H1 (cell line): ENCODE measurements at regions not wholly inside any gene's neighbourhood (a gene's known extent, or its start where the extent isn't known, plus 50 kb on each side); places are given as distances from the start of the nearest gene placed in this dataset.

Experiments
- CTCF ChIA-PET: fragments of 300-600 bp; sonication (Branson Sonifier 250); formaldehyde crosslinking; loops from one replicate; lab custom pipeline; 2021; ENCODE audit not compliant: partially characterized antibody; lab: Charles Lee
- POLR2A ChIA-PET: fragments of 300-600 bp; sonication (Branson Sonifier 250); formaldehyde crosslinking; loops from one replicate; lab custom pipeline; 2021; ENCODE audit warnings: inconsistent platforms; ENCODE audit not compliant: partially characterized antibody; lab: Charles Lee
- DNase-seq, 2 experiments: peaks; one replicate each; pipeline versions ENCODE4 v3.0.0 to v3.0.0-alpha.2; 2010 to 2022; ENCODE audit warnings: low spot score in 2 of 2, low read depth in 1 of 2, mixed read lengths in 1 of 2
- FAIRE-seq: peaks from 2 replicates; lab custom pipeline; 2011; peaks lifted over from hg19 to GRCh38; lab: Jason Lieb, UNC
- H2AFZ ChIP-seq: 2 replicates; pipeline ENCODE4 v1.8.1; 2012; ENCODE audit warnings: low read length, inconsistent platforms
- H2AK5ac ChIP-seq: 2 replicates; pipeline ENCODE4 v1.6.1; 2013; ENCODE audit warnings: low read depth, low read length
- H2BK120ac ChIP-seq: replicated peaks from 2 replicates; pipeline ENCODE3; 2013; ENCODE audit warnings: low read depth, low read length, inconsistent platforms
- H2BK12ac ChIP-seq: 2 replicates; pipeline ENCODE4 v1.6.1; 2013; ENCODE audit warnings: low read depth, low read length
- H2BK15ac ChIP-seq: 2 replicates; pipeline ENCODE4 v1.6.1; 2013; ENCODE audit warnings: low read length
- H2BK20ac ChIP-seq: 2 replicates; pipeline ENCODE4 v1.6.1; 2013; ENCODE audit warnings: low read length
- H2BK5ac ChIP-seq: 2 replicates; pipeline ENCODE4 v1.6.1; 2013; ENCODE audit warnings: low read depth, low read length
- H3K14ac ChIP-seq: 2 replicates; pipeline ENCODE4 v1.6.1; 2013; ENCODE audit warnings: inconsistent platforms; ENCODE audit not compliant: insufficient read length
- H3K18ac ChIP-seq: 2 replicates; pipeline ENCODE4 v1.6.1; 2013; ENCODE audit warnings: low read length; ENCODE audit errors: extremely low read depth
- H3K23ac ChIP-seq: 2 replicates; pipeline ENCODE4 v1.6.1; 2013; ENCODE audit warnings: inconsistent platforms; ENCODE audit not compliant: insufficient read length
- H3K23me2 ChIP-seq: 2 replicates; pipeline ENCODE4 v1.6.1; 2013; ENCODE audit warnings: low read depth, low read length
- H3K27ac ChIP-seq: 2 replicates; pipeline ENCODE4 v1.6.1; 2011; ENCODE audit warnings: low read depth, low read length, inconsistent platforms
- H3K27me3 ChIP-seq, 4 experiments: replicated peaks in 1 of 4; 1 replicate in 1 of 4; 2 replicates in 3 of 4; pipeline versions ENCODE4 v1.6.1 to v1.8.1; 2011 to 2013; ENCODE audit warnings: low read length in 3 of 4, mild to moderate bottlenecking in 3 of 4, inconsistent platforms in 2 of 4, mixed read lengths in 2 of 4, moderate library complexity in 1 of 4; ENCODE audit not compliant: control insufficient read depth in 3 of 4, insufficient read depth in 3 of 4; ENCODE audit errors: extremely low read depth in 1 of 4
- H3K36me3 ChIP-seq, 4 experiments: 2 replicates each; pipeline versions ENCODE4 v1.6.1 to v1.8.1; 2011 to 2013; ENCODE audit warnings: mild to moderate bottlenecking in 4 of 4, low read length in 3 of 4, moderate library complexity in 2 of 4, control low read depth in 1 of 4, inconsistent platforms in 1 of 4; ENCODE audit not compliant: insufficient read depth in 4 of 4, control insufficient read depth in 2 of 4
- H3K4ac ChIP-seq: replicated peaks from 2 replicates; pipeline ENCODE3; 2013; ENCODE audit warnings: low read length, low read depth, mixed read lengths, inconsistent platforms; ENCODE audit not compliant: insufficient read length
- H3K4me1 ChIP-seq, 4 experiments: replicated peaks in 1 of 4; 1 replicate in 1 of 4; 2 replicates in 3 of 4; pipeline versions ENCODE4 v1.6.1 to v1.8.1; 2011 to 2013; ENCODE audit warnings: low read length in 3 of 4, inconsistent platforms in 2 of 4, mixed read lengths in 1 of 4; ENCODE audit not compliant: insufficient read depth in 4 of 4, control insufficient read depth in 3 of 4
- H3K4me2 ChIP-seq, 2 experiments: 2 replicates each; pipeline versions ENCODE4 v1.6.1 to v1.8.1; 2011 to 2013; ENCODE audit warnings: low read depth in 2 of 2, low read length in 2 of 2, control low read depth in 1 of 2, inconsistent platforms in 1 of 2, mild to moderate bottlenecking in 1 of 2; ENCODE audit not compliant: insufficient read depth in 1 of 2
- H3K4me3 ChIP-seq, 4 experiments: fragments of 200-600, 300-600 bp in 1 of 4; sonication (generic), shearing (Covaris generic), sonication (Bioruptor Twin) in 1 of 4; 2 replicates each; pipeline versions ENCODE4 v1.5.1 to v1.8.1; 2011 to 2016; ENCODE audit warnings: low read length in 4 of 4, low read depth in 3 of 4, control low read depth in 2 of 4, inconsistent platforms in 2 of 4, mild to moderate bottlenecking in 2 of 4, mixed read lengths in 1 of 4, moderate library complexity in 1 of 4; ENCODE audit not compliant: insufficient read depth in 2 of 4; ENCODE audit errors: extremely low read depth in 1 of 4
- H3K56ac ChIP-seq: replicated peaks from 2 replicates; pipeline ENCODE3; 2013; ENCODE audit warnings: low read depth, mild to moderate bottlenecking, mixed read lengths, low read length, inconsistent platforms; ENCODE audit not compliant: insufficient read length
- H3K79me1 ChIP-seq: 2 replicates; pipeline ENCODE4 v1.6.1; 2013; ENCODE audit warnings: low read depth, low read length, control low read depth
- H3K79me2 ChIP-seq, 2 experiments: 2 replicates each; pipeline versions ENCODE4 v1.6.1 to v1.8.1; 2012 to 2013; ENCODE audit warnings: low read length in 2 of 2, mild to moderate bottlenecking in 2 of 2, inconsistent platforms in 1 of 2; ENCODE audit not compliant: insufficient read depth in 2 of 2, control insufficient read depth in 1 of 2
- H3K9ac ChIP-seq, 4 experiments: replicated peaks in 1 of 4; 1 replicate in 1 of 4; 2 replicates in 3 of 4; pipeline versions ENCODE4 v1.6.1 to v1.8.1; 2011 to 2013; ENCODE audit warnings: low read depth in 3 of 4, low read length in 3 of 4, control low read depth in 2 of 4, mild to moderate bottlenecking in 2 of 4, moderate library complexity in 2 of 4, inconsistent platforms in 1 of 4; ENCODE audit errors: extremely low read depth in 1 of 4
- H3K9me3 ChIP-seq, 2 experiments: 2 replicates each; pipeline versions ENCODE4 v1.6.1 to v1.8.1; 2012 to 2013; ENCODE audit warnings: mild to moderate bottlenecking in 2 of 2, moderate library complexity in 2 of 2, control low read depth in 1 of 2, inconsistent platforms in 1 of 2, low read depth in 1 of 2, low read length in 1 of 2, mixed read lengths in 1 of 2; ENCODE audit not compliant: insufficient read depth in 2 of 2
- H4K20me1 ChIP-seq, 2 experiments: replicated peaks in 1 of 2; 2 replicates each; pipeline versions ENCODE3 to v1.8.1; 2011 to 2013; ENCODE audit warnings: inconsistent platforms in 2 of 2, low read length in 2 of 2, mild to moderate bottlenecking in 1 of 2; ENCODE audit not compliant: insufficient read depth in 2 of 2, control insufficient read depth in 1 of 2
- H4K5ac ChIP-seq: 2 replicates; pipeline ENCODE4 v1.6.1; 2013; ENCODE audit warnings: low read length, low read depth, mixed read lengths, inconsistent platforms; ENCODE audit not compliant: insufficient read length
- H4K8ac ChIP-seq: 2 replicates; pipeline ENCODE4 v1.8.0; 2013; ENCODE audit warnings: mild to moderate bottlenecking, moderate library complexity, low read length, inconsistent platforms; ENCODE audit not compliant: insufficient read depth; ENCODE audit errors: extremely low read depth
- H4K91ac ChIP-seq: replicated peaks from 2 replicates; pipeline ENCODE3; 2013; ENCODE audit warnings: low read length, mixed read lengths, inconsistent platforms; ENCODE audit not compliant: insufficient read length
- POLR2A ChIP-seq, 2 experiments: IDR thresholded peaks; 1 replicate in 1 of 2; 2 replicates in 1 of 2; pipeline ENCODE4 v1.6.1; 2011; ENCODE audit warnings: low read depth in 2 of 2, low read length in 2 of 2, mild to moderate bottlenecking in 2 of 2; ENCODE audit errors: control extremely low read depth in 1 of 2
- RFX5 ChIP-seq: IDR thresholded peaks from 2 replicates; pipeline ENCODE4 v1.6.1; 2011; ENCODE audit warnings: low read depth, low read length, improper control_type of control experiment, borderline replicate concordance
- SRF ChIP-seq: IDR thresholded peaks from 2 replicates; pipeline ENCODE4 v1.6.1; 2011; ENCODE audit warnings: mild to moderate bottlenecking, low read depth, low read length, moderate library complexity
- TAF7 ChIP-seq: optimal IDR thresholded peaks from 2 replicates; pipeline ENCODE3; 2011; ENCODE audit warnings: low read depth, mild to moderate bottlenecking, inconsistent platforms, low read length, moderate library complexity, borderline replicate concordance
- TBP ChIP-seq: IDR thresholded peaks from 2 replicates; pipeline ENCODE4 v1.6.1; 2011; ENCODE audit warnings: low read depth, low read length, improper control_type of control experiment
- TEAD4 ChIP-seq: IDR thresholded peaks from 2 replicates; pipeline ENCODE4 v1.6.1; 2012; ENCODE audit warnings: low read depth, low read length, inconsistent platforms, mixed read lengths
- ZNF274 ChIP-seq: IDR thresholded peaks from 2 replicates; pipeline ENCODE4 v1.7.0; 2012; ENCODE audit warnings: low read length, borderline replicate concordance; ENCODE audit errors: extremely low read depth

DNA sequence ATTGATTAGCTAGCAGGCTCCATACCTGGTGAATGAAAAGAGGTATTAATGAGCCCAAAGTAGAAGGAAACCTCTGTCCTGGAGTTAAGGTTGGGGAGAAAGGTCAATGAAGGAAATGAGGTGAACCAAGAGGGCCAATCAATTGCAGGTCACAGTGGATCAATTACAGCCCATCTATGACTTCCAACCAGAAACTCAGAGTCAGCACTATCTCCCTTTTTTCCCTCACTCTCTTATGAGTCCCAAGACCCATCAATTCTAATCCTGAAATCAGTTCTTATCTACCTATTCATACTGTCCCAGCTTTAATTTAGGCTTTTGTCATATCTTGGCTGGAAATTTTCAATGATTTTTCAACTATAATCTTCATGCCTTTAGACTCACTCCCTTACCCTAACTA is 433.2 kb upstream of the PKN2 start:
- Histone ChIP-seq H2AFZ (no peak overlapping the region), H3K4me2 (no peak overlapping the region), H2BK20ac (no peak overlapping the region), H3K79me1 (no peaks in the 10 kb centered on the region), H3K56ac (no peak overlapping the region), H3K27me3 (no peaks in the 10 kb centered on the region), H4K20me1 (no peaks in the 10 kb centered on the region), H3K27ac (no peak overlapping the region), H3K14ac (no peak overlapping the region), H3K4me3 (no peak overlapping the region), H3K23me2 (no peaks in the 10 kb centered on the region), H4K5ac (no peak overlapping the region), H3K18ac (no peak overlapping the region), H3K9ac (no peak overlapping the region), H4K8ac (no peak overlapping the region), H3K23ac (no peak overlapping the region), H2BK120ac (no peak overlapping the region), H2BK15ac (no peak overlapping the region), H3K4me1 (peaks cover 0 to 3% (median 0%) of the 10 kb centered on the region in 4 experiments; a peak in 1 of 7 replicates), H2AK5ac (no peak overlapping the region), H2BK5ac (no peak overlapping the region), H3K36me3 (no peaks in the 10 kb centered on the region), H2BK12ac (no peak overlapping the region), H3K4ac (no peak overlapping the region), H3K79me2 (no peaks in the 10 kb centered on the region), H4K91ac (no peak overlapping the region), H3K9me3 (no peaks in the 10 kb centered on the region)
- no peak for TF ChIP-seq ZNF274
- no peak for TF ChIP-seq TEAD4
- no peak for TF ChIP-seq TBP
- TF ChIP-seq RFX5 = no peak
- TF ChIP-seq SRF = no peak
- TF ChIP-seq TAF7 = no peak
- TF ChIP-seq POLR2A (IDR thresholded peaks at IDR 0.05; ENCODE audit: control extremely low read depth in 1 of 2, low read depth in 2 of 2, low read length in 2 of 2) = no peak
- CTCF ChIA-PET = no interaction called here
- POLR2A ChIA-PET = no interaction called here
- FAIRE-seq (no peak), DNase-seq (no peak)
